Stomach (tissue), 8 donors: ENCODE measurements at regions not wholly inside any gene's neighbourhood (a gene's known extent, or its start where the extent isn't known, plus 50 kb on each side); places are given as distances from the start of the nearest gene placed in this dataset.
A peak's percentile ranks its signal among the peaks of the same experiment; 100 is the strongest.
"Not testable (repeated sequence)": the region's sequence is repeated elsewhere in the genome, so short reads cannot be mapped to it uniquely, and the experiment has no call there.

Source experiments
- DNase-seq, 2 donors: peaks; one replicate each; pipeline versions ENCODE4 v3.0.0 to v3.0.0-alpha.2; 2013 to 2019
- H3K27ac ChIP-seq, 5 donors: fragments of 200-600 bp in 4 of 5; sonication (generic) in 4 of 5; one replicate each; pipeline ENCODE4 v1.5.1; 2013 to 2019; ENCODE audit warnings: mild to moderate bottlenecking in 1 of 5, moderate library complexity in 1 of 5
- H3K27me3 ChIP-seq, 3 donors: fragments of 200-600 bp; sonication (generic); one replicate each; pipeline ENCODE4 v1.5.1; 2017 to 2019; ENCODE audit warnings: mixed run types in 1 of 3
- H3K36me3 ChIP-seq, 4 donors: fragments of 200-600 bp; sonication (generic); 1 replicate in 3 of 4; 2 replicates in 1 of 4; pipeline ENCODE4 v1.5.1; 2016 to 2019
- H3K4me1 ChIP-seq, 4 donors: fragments of 200-600 bp; sonication (generic); one replicate each; pipeline ENCODE4 v1.5.1; 2016 to 2019
- H3K4me3 ChIP-seq, 4 donors: fragments of 200-600 bp; sonication (generic) in 3 of 4; one replicate each; pipeline ENCODE4 v1.5.1; 2016 to 2019; ENCODE audit warnings: mild to moderate bottlenecking in 1 of 4
- H3K9me3 ChIP-seq, 4 donors: fragments of 200-600 bp; sonication (generic); one replicate each; pipeline ENCODE4 v1.5.1; 2016 to 2019
- CTCF ChIP-seq, 7 experiments: fragments of 450-650 bp in 4 of 7; fragments of 200-600 bp in 3 of 7; sonication (generic) in 3 of 7; IDR thresholded peaks; one replicate each; pipeline ENCODE4 v1.5.1; 2016 to 2019; ENCODE audit warnings: antibody characterized with exemption in 7 of 7, control low read depth in 2 of 7, mild to moderate bottlenecking in 1 of 7
- EP300 ChIP-seq: sonication (generic); formaldehyde crosslinking; IDR thresholded peaks from one replicate; pipeline ENCODE4 v1.6.1; 2017; ENCODE audit warnings: antibody characterized with exemption
- POLR2A ChIP-seq, 4 donors: fragments of 450-650 bp; IDR thresholded peaks; one replicate each; pipeline ENCODE4 v1.6.1; 2016; ENCODE audit warnings: antibody characterized with exemption in 4 of 4, control low read depth in 2 of 4, mild to moderate bottlenecking in 1 of 4, moderate library complexity in 1 of 4
- POLR2AphosphoS5 ChIP-seq, 3 donors: sonication (generic); formaldehyde crosslinking; IDR thresholded peaks; one replicate each; pipeline ENCODE4 v1.6.1; 2016; ENCODE audit warnings: antibody characterized with exemption in 3 of 3
- WGBS, 5 donors: extraction: QIAGEN DNeasy Blood & Tissue Kit in 3 of 5; methylation state at CpG; one replicate each; pipeline versions ENCODE4 v1.1.5 to v1.1.7; 2013 to 2018; 5-methylcytosine and 5-hydroxymethylcytosine counted together
- intact Hi-C: fragments of 100-400 bp; cut with DNase I; formaldehyde crosslinking; loops from one replicate; pipeline ENCODE4 v1.15.1; 2023; ENCODE audit warnings: low total_unique reads
- donor health status: healthy with polysubstance abuse.
- donor health status: Bipolar disorder and iron deficiency.
- donor health status: healthy.

- intact Hi-C loops = no loop called here
Measured at GRCh38 chr2:56055405-56055804, 128.4 kb upstream of the CCDC85A start.

GRCh38 chr2:56061327-56061726 lies 122.5 kb upstream of the CCDC85A start:
- H3K27ac ChIP-seq, intact Hi-C loops, H3K36me3 ChIP-seq, H3K4me3 ChIP-seq, H3K4me1 ChIP-seq, H3K27me3 ChIP-seq, DNase-seq: not testable (repeated sequence)
- peaks cover 0 to 39% (median 25%) of the 10 kb centered on the region in 4 donors for H3K9me3 ChIP-seq
- WGBS, 5 donors = 82 to 95% (median 90%) methylated on average over 4 of the region's 4 CpGs

More at GRCh38 chr2:56055405-56055804, 128.4 kb upstream of the CCDC85A start:
- H3K9me3 ChIP-seq = peaks cover 0 to 20% (median 13%) of the 10 kb centered on the region in 4 donors
- H3K4me3 ChIP-seq = no peak overlapping the region
- H3K4me1 ChIP-seq = no peaks in the 10 kb centered on the region
- TF ChIP-seq POLR2AphosphoS5 (IDR thresholded peaks at IDR 0.05) (no peak), EP300 (no peak), POLR2A (IDR thresholded peaks at IDR 0.05) (no peak)
- H3K27me3 ChIP-seq = no peaks in the 10 kb centered on the region
- no peak for DNase-seq
- no peak overlapping the region for H3K27ac ChIP-seq
- H3K36me3 ChIP-seq = no peaks in the 10 kb centered on the region

GRCh38 chr2:56068746-56069145 lies 115.0 kb upstream of the CCDC85A start:
- intact Hi-C loops = no loop called here
- peaks cover 0 to 13% (median 8%) of the 10 kb centered on the region in 4 donors for H3K9me3 ChIP-seq
- H3K4me3 ChIP-seq = no peak overlapping the region
- no peaks in the 10 kb centered on the region for H3K4me1 ChIP-seq
- TF ChIP-seq EP300 (no peak), CTCF (IDR thresholded peaks at IDR 0.05) (no peak), POLR2A (IDR thresholded peaks at IDR 0.05) (no peak), POLR2AphosphoS5 (IDR thresholded peaks at IDR 0.05) (no peak)
- H3K36me3 ChIP-seq = no peaks in the 10 kb centered on the region
- no peak for DNase-seq
- H3K27me3 ChIP-seq = no peaks in the 10 kb centered on the region
- no peak overlapping the region for H3K27ac ChIP-seq

GRCh38 chr2:56077359-56077915 lies 106.4 kb upstream of the CCDC85A start:
- TF ChIP-seq POLR2AphosphoS5 (IDR thresholded peaks at IDR 0.05) = no peak
- no peak for TF ChIP-seq CTCF (IDR thresholded peaks at IDR 0.05)
- no peak for TF ChIP-seq EP300
- TF ChIP-seq POLR2A (IDR thresholded peaks at IDR 0.05) = no peak
- peak in 1 of 2 donors; percentile 64 for DNase-seq
- Histone ChIP-seq H3K27me3 (no peaks in the 10 kb centered on the region), H3K4me1 (no peaks in the 10 kb centered on the region), H3K9me3 (peaks cover 0 to 5% (median 0%) of the 10 kb centered on the region in 4 donors), H3K27ac (no peak overlapping the region), H3K36me3 (no peaks in the 10 kb centered on the region), H3K4me3 (no peak overlapping the region)
- intact Hi-C loops = no loop called here
- 57 to 69% (median 64%) methylated on average over 6 of the region's 6 CpGs for WGBS, 5 donors

- H3K4me1 ChIP-seq = no peaks in the 10 kb centered on the region
- no peak overlapping the region for H3K27ac ChIP-seq
- no peak overlapping the region for H3K4me3 ChIP-seq
- H3K9me3 ChIP-seq = peaks cover 0 to 5% (median 0%) of the 10 kb centered on the region in 4 donors
- TF ChIP-seq CTCF (IDR thresholded peaks at IDR 0.05) = no peak
- TF ChIP-seq POLR2A (IDR thresholded peaks at IDR 0.05) = no peak
- no peak for TF ChIP-seq EP300
- no peak for TF ChIP-seq POLR2AphosphoS5 (IDR thresholded peaks at IDR 0.05)
- no peak for DNase-seq
- no peaks in the 10 kb centered on the region for H3K36me3 ChIP-seq
- H3K27me3 ChIP-seq = no peaks in the 10 kb centered on the region
- intact Hi-C loops = no loop called here
- 68 to 86% (median 76%) methylated on average over 4 of the region's 4 CpGs for WGBS, 5 donors
Measured at GRCh38 chr2:56082665-56083064, 101.1 kb upstream of the CCDC85A start.
